CD4-positive, alpha-beta T cell treated with Interleukin-1 beta for 1 hour (primary cell): ENCODE measurements at regions not wholly inside any gene's neighbourhood (a gene's known extent, or its start where the extent isn't known, plus 50 kb on each side); places are given as distances from the start of the nearest gene placed in this dataset.
"Not testable (repeated sequence)": the region's sequence is repeated elsewhere in the genome, so short reads cannot be mapped to it uniquely, and the experiment has no call there.

Experiments
- DNase-seq, 2 donors: peaks; one replicate each; pipeline ENCODE4 v3.0.0-alpha.2; 2020 to 2022

- no peak for DNase-seq
Measured at GRCh38 chr1:83505148-83505547, 493.8 kb downstream of the TTLL7 start.

GRCh38 chr1:83503153-83503552 lies 495.8 kb downstream of the TTLL7 start:
- no peak for DNase-seq

GRCh38 chr1:83500987-83501591 lies 497.8 kb downstream of the TTLL7 start:
- DNase-seq = no peak

GRCh38 chr1:83500531-83500930 lies 498.4 kb downstream of the TTLL7 start:
- no peak for DNase-seq

- no peak for DNase-seq
Measured at GRCh38 chr1:83499998-83500397, 498.9 kb downstream of the TTLL7 start.

GRCh38 chr1:83497563-83497962 lies 501.4 kb downstream of the TTLL7 start:
- DNase-seq = no peak

- DNase-seq = no peak
Measured at GRCh38 chr1:83495560-83495959, 503.4 kb downstream of the TTLL7 start.

GRCh38 chr1:83493633-83494032 lies 505.3 kb downstream of the TTLL7 start:
- DNase-seq = no peak

GRCh38 chr1:83491930-83492329 lies 507.0 kb downstream of the TTLL7 start:
- no peak for DNase-seq

GRCh38 chr1:83490988-83491387 lies 507.9 kb downstream of the TTLL7 start:
- no peak for DNase-seq

- DNase-seq = peak in 1 of 2 donors; percentile 4
Measured at GRCh38 chr1:83488105-83488504, 510.8 kb downstream of the TTLL7 start.

- DNase-seq = not testable (repeated sequence)
Measured at GRCh38 chr1:83487460-83487859, 511.5 kb downstream of the TTLL7 start.

GRCh38 chr1:83485314-83486019 lies 513.5 kb downstream of the TTLL7 start:
- DNase-seq = not testable (repeated sequence)

- DNase-seq = not testable (repeated sequence)
Measured at GRCh38 chr1:83481284-83481683, 517.6 kb downstream of the TTLL7 start.

GRCh38 chr1:83479591-83480239 lies 519.2 kb downstream of the TTLL7 start:
- not testable (repeated sequence) for DNase-seq

GRCh38 chr1:83478127-83478526 lies 520.8 kb downstream of the TTLL7 start:
- not testable (repeated sequence) for DNase-seq

- DNase-seq = not testable (repeated sequence)
Measured at GRCh38 chr1:83476518-83476917, 522.4 kb downstream of the TTLL7 start.

GRCh38 chr1:83474946-83475345 lies 524.0 kb downstream of the TTLL7 start:
- DNase-seq = not testable (repeated sequence)

GRCh38 chr1:83473986-83474385 lies 524.9 kb downstream of the TTLL7 start:
- DNase-seq = not testable (repeated sequence)

GRCh38 chr1:83472066-83472465 lies 526.9 kb downstream of the TTLL7 start:
- not testable (repeated sequence) for DNase-seq

GRCh38 chr1:83471272-83471671 lies 527.7 kb downstream of the TTLL7 start:
- DNase-seq = not testable (repeated sequence)

- DNase-seq = not testable (repeated sequence)
Measured at GRCh38 chr1:83468336-83468735, 530.6 kb downstream of the TTLL7 start.

GRCh38 chr1:83457735-83458248 lies 541.1 kb downstream of the TTLL7 start:
- DNase-seq = not testable (repeated sequence)

GRCh38 chr1:83457281-83457680 lies 541.7 kb downstream of the TTLL7 start:
- DNase-seq = not testable (repeated sequence)
